ENCODE measurements at regions not wholly inside any gene's neighbourhood (a gene's known extent, or its start where the extent isn't known, plus 50 kb on each side); places are given as distances from the start of the nearest gene placed in this dataset.
"Not testable (repeated sequence)": the region's sequence is repeated elsewhere in the genome, so short reads cannot be mapped to it uniquely, and the experiment has no call there.

DNA sequence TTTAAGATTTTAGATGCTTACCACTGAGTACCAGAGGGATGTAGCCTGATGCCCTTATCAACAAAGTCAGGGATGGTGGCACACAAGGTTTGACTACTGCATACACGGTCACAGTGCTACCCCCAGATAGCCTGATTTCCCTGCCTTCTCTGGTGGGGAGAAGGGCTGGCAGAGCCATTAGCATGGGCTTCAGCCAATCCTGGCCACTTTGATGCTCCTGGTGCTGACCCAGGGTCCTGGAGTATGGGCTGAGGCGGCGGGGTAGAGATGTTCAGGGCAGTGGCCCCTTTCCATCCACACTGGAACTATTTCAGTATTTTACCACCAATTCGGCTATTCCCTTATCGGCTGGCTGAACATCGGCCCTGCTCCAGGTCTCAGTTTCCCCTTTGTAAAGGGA lies 83.2 kb downstream of the POTEB3 start:
- not testable (repeated sequence) for H3K9ac ChIP-seq (ENCODE audit: low read length); H2AFZ ChIP-seq (ENCODE audit: low read length); H3K9me2 ChIP-seq (replicated peaks; ENCODE audit: insufficient read depth, low read length); H3K4me3 ChIP-seq (ENCODE audit: low read length); DNase-seq; H3K79me2 ChIP-seq (ENCODE audit: low read length); H3K9me3 ChIP-seq (replicated peaks; ENCODE audit: insufficient read depth, low read length); H3F3A ChIP-seq (ENCODE audit: insufficient read depth, low read length); H3K4me2 ChIP-seq (ENCODE audit: low read depth, low read length); H3K27ac ChIP-seq (ENCODE audit: low read length); H3K27me3 ChIP-seq (replicated peaks; ENCODE audit: insufficient read depth, low read length); H3K36me3 ChIP-seq (replicated peaks; ENCODE audit: insufficient read depth, low read length); H4K20me1 ChIP-seq (ENCODE audit: insufficient read depth, low read length); H3K4me1 ChIP-seq (ENCODE audit: low read length)

DNA sequence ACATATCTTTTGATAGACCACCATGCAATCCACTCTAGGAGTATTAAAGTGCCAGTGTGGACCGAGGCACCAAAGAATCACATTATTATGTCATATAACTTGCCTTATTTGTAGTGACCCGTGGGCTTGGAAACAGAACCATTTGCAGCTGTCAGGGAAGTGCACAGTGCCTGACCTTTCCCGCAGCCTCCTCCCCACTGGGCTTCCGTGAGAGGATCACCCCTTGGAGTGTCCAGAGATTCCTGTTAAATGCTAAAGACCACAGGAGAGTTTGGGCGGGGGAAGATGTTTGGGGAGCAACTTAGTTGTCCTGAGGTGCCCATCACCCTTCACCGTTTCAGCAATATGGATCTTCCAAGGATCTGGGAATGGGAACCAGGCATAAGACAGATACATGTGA lies 84.4 kb downstream of the POTEB3 start:
- not testable (repeated sequence) for H3K9me2 ChIP-seq (replicated peaks; ENCODE audit: insufficient read depth, low read length); H4K20me1 ChIP-seq (ENCODE audit: insufficient read depth, low read length); H3K4me3 ChIP-seq (ENCODE audit: low read length)

DNA sequence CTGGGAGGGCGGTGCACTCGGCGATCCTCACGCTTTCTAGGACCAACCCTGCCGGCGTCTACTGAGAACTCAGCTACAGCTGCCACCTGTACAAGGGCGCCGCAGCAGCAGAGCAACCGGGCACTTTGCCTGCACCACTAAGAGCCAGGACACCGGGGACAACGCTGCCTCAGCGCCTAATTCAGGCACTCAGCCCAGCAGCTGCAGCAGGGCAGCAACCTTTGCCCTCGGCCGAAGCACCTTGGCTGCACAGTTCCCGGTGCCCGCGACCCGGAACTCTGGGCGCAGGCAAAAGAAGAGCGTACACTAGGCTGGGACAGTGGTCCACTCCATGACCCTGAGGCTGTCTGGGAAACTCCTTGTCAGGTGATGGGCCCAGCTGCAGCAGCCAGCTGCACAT lies 85.7 kb downstream of the POTEB3 start:
- H4K20me1 ChIP-seq (ENCODE audit: insufficient read depth, low read length); H3K4me3 ChIP-seq (ENCODE audit: low read length); H3K4me1 ChIP-seq (ENCODE audit: low read length); H3K4me2 ChIP-seq (ENCODE audit: low read depth, low read length); H3F3A ChIP-seq (ENCODE audit: insufficient read depth, low read length); H3K9me3 ChIP-seq (replicated peaks; ENCODE audit: insufficient read depth, low read length); H3K79me2 ChIP-seq (ENCODE audit: low read length); H3K9me2 ChIP-seq (replicated peaks; ENCODE audit: insufficient read depth, low read length); DNase-seq; H3K9ac ChIP-seq (ENCODE audit: low read length); H3K36me3 ChIP-seq (replicated peaks; ENCODE audit: insufficient read depth, low read length); H3K27me3 ChIP-seq (replicated peaks; ENCODE audit: insufficient read depth, low read length); H2AFZ ChIP-seq (ENCODE audit: low read length); H3K27ac ChIP-seq (ENCODE audit: low read length): not testable (repeated sequence)

More for the DNA sequence above, 84.4 kb downstream of the POTEB3 start:
- not testable (repeated sequence) for H3K4me1 ChIP-seq (ENCODE audit: low read length); H2AFZ ChIP-seq (ENCODE audit: low read length); H3K79me2 ChIP-seq (ENCODE audit: low read length); H3K9me3 ChIP-seq (replicated peaks; ENCODE audit: insufficient read depth, low read length); H3K27ac ChIP-seq (ENCODE audit: low read length); H3K9ac ChIP-seq (ENCODE audit: low read length); H3F3A ChIP-seq (ENCODE audit: insufficient read depth, low read length); DNase-seq; H3K4me2 ChIP-seq (ENCODE audit: low read depth, low read length); H3K27me3 ChIP-seq (replicated peaks; ENCODE audit: insufficient read depth, low read length); H3K36me3 ChIP-seq (replicated peaks; ENCODE audit: insufficient read depth, low read length)

DNA sequence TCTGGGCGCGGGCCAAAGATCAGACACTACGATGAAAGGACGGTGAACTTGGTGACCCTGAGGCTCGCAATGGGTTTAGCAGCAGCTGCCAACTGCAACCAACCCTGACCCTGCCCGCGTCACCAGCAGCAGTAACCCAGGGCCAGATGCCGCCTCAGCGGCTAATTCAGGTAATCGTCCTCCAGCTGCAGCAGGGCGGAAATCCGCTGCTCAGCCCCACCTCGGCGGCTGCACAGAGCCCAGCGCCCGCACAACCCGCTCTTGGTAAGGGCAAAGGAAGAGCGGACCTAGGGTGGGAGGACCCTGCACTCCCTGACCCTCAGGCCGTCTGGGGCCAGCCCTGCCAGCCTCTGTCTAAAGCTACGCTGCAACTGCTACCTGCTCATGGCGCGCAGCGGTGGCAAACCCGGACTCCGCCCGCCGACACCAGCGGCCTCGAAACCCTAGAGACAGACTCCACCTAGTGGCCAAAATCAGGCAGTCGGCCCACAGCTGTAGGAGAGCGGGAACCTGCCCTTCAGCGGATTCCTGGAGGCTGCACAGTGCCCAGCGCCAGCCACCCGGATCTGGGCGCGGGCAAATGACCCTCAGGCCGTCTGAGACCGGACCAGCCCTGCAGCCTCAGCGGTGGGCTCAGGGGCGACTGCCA lies 87.5 kb downstream of the POTEB3 start:
- H3K9me3 ChIP-seq (replicated peaks; ENCODE audit: insufficient read depth, low read length); H3K27ac ChIP-seq (ENCODE audit: low read length); H3K36me3 ChIP-seq (replicated peaks; ENCODE audit: insufficient read depth, low read length); H3K79me2 ChIP-seq (ENCODE audit: low read length); H3K4me2 ChIP-seq (ENCODE audit: low read depth, low read length); H3K9ac ChIP-seq (ENCODE audit: low read length); H3K9me2 ChIP-seq (replicated peaks; ENCODE audit: insufficient read depth, low read length); H3K4me3 ChIP-seq (ENCODE audit: low read length); DNase-seq; H3K27me3 ChIP-seq (replicated peaks; ENCODE audit: insufficient read depth, low read length); H3K4me1 ChIP-seq (ENCODE audit: low read length); H2AFZ ChIP-seq (ENCODE audit: low read length); H3F3A ChIP-seq (ENCODE audit: insufficient read depth, low read length); H4K20me1 ChIP-seq (ENCODE audit: insufficient read depth, low read length): not testable (repeated sequence)

DNA sequence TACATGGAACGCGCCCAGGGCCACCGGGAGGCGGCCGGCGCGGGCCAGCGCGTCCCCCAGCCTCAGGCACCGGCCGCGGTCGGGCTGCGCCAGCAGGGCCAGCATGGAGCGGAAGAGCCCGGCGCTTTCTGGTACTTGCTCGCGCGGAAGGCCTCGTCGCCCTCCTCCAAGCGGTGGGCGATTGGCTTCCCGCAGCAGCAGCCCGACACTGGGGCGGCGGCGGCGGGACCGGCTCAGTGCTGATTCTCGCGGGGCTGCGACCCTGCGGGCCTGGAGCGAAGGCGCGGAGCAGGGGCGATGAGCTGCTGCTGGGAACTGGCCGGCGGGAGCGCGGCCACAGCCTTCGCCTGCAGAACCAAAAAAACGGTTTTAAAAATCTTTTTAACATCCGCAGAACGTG lies 95.3 kb downstream of the POTEB3 start:
- H3K9ac ChIP-seq (ENCODE audit: low read length); H2AFZ ChIP-seq (ENCODE audit: low read length); DNase-seq; H3F3A ChIP-seq (ENCODE audit: insufficient read depth, low read length); H4K20me1 ChIP-seq (ENCODE audit: insufficient read depth, low read length); H3K27ac ChIP-seq (ENCODE audit: low read length); H3K36me3 ChIP-seq (replicated peaks; ENCODE audit: insufficient read depth, low read length); H3K4me1 ChIP-seq (ENCODE audit: low read length); H3K4me3 ChIP-seq (ENCODE audit: low read length); H3K79me2 ChIP-seq (ENCODE audit: low read length); H3K4me2 ChIP-seq (ENCODE audit: low read depth, low read length); H3K27me3 ChIP-seq (replicated peaks; ENCODE audit: insufficient read depth, low read length); H3K9me3 ChIP-seq (replicated peaks; ENCODE audit: insufficient read depth, low read length); H3K9me2 ChIP-seq (replicated peaks; ENCODE audit: insufficient read depth, low read length): not testable (repeated sequence)

DNA sequence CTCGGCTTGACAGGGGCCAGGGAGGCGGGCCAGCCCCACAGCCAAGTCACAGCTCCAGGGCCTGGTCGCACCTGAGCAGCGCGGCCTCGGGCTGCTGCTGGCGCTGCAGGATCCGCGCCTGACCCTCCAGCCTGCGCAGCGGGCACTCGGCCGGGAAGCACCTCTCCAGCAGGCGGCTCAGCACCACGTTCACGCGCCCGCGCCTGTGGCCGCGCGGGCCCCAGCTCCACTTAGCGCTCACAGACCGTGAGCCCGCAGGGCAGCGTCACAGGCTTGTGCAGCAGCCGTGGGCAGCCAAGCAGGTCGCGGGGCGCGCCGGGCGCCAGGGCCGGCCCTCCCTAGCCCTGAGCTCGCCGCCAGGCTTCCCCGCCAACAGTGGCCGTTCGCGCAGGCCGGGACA lies 95.8 kb downstream of the POTEB3 start:
- not testable (repeated sequence) for H3K36me3 ChIP-seq (replicated peaks; ENCODE audit: insufficient read depth, low read length); H3K4me3 ChIP-seq (ENCODE audit: low read length); DNase-seq; H3K27me3 ChIP-seq (replicated peaks; ENCODE audit: insufficient read depth, low read length); H3K9ac ChIP-seq (ENCODE audit: low read length); H3K4me1 ChIP-seq (ENCODE audit: low read length); H3K4me2 ChIP-seq (ENCODE audit: low read depth, low read length); H2AFZ ChIP-seq (ENCODE audit: low read length); H3K9me2 ChIP-seq (replicated peaks; ENCODE audit: insufficient read depth, low read length); H4K20me1 ChIP-seq (ENCODE audit: insufficient read depth, low read length); H3K9me3 ChIP-seq (replicated peaks; ENCODE audit: insufficient read depth, low read length); H3K79me2 ChIP-seq (ENCODE audit: low read length); H3K27ac ChIP-seq (ENCODE audit: low read length); H3F3A ChIP-seq (ENCODE audit: insufficient read depth, low read length)

DNA sequence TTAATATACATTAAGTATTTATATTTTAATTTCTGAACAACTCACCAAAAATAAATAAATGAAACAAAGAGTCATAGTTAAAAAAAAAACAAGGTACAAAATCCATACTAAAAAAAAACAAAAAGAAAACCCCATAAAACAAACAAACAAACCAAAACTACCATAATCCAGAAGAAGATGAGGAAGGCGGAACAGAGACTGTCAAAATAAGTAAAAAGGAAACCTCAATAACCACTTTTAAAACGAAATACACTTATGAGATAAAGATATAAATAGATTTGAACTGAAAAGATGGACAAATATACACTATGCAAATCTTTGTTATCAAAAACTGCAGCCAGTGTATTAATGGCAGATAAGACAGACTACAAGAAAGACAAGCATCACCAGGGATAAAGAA lies 103.3 kb downstream of the POTEB3 start:
- not testable (repeated sequence) for H3K36me3 ChIP-seq (replicated peaks; ENCODE audit: insufficient read depth, low read length); DNase-seq; H3F3A ChIP-seq (ENCODE audit: insufficient read depth, low read length)

DNA sequence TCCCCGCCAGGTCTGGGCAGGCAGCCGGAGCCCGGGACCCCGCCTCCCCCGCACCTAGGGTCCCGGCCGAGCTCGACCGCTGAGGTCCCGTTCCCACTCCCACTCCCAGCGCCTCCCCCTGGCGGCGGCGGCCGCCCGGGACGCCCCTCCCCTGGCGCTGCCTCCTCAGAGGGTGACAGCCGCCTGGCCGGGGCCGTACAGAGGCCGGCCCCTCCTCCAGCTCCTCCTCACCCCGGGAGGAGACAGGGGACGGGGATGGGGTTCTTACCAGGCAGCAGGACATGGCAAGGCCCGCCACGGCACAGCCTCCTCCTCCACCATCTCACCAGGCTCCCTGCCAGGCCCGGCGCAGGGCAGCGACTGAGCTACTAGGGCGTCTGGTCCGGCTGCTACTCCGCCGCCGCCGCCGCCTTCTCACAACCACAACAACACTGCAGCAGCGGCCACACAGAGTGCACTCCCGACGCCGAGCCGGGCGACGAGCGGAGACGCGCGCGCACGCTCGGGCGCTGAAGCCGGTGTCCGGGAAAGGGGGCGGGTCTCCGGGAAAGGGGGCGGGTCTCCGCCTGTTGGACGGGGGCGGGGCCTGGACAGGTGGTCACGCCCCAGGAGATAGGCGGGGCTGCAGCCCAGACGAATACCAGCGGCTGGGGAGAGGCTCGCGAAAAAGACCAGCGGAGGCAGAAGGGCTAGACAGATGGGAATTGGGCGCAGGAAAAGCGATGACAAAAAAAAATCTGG lies 115.4 kb downstream of the POTEB3 start:
- not testable (repeated sequence) for H2AFZ ChIP-seq (ENCODE audit: low read length); H3K4me1 ChIP-seq (ENCODE audit: low read length); H3K9me3 ChIP-seq (replicated peaks; ENCODE audit: insufficient read depth, low read length); H3K9me2 ChIP-seq (replicated peaks; ENCODE audit: insufficient read depth, low read length); H3K27ac ChIP-seq (ENCODE audit: low read length); H3K4me3 ChIP-seq (ENCODE audit: low read length); H3K27me3 ChIP-seq (replicated peaks; ENCODE audit: insufficient read depth, low read length); DNase-seq; H3K4me2 ChIP-seq (ENCODE audit: low read depth, low read length); H3K79me2 ChIP-seq (ENCODE audit: low read length); H4K20me1 ChIP-seq (ENCODE audit: insufficient read depth, low read length); H3K9ac ChIP-seq (ENCODE audit: low read length); H3K36me3 ChIP-seq (replicated peaks; ENCODE audit: insufficient read depth, low read length); H3F3A ChIP-seq (ENCODE audit: insufficient read depth, low read length)

More for the DNA sequence above, 103.3 kb downstream of the POTEB3 start:
- H3K9ac ChIP-seq (ENCODE audit: low read length); H3K27me3 ChIP-seq (replicated peaks; ENCODE audit: insufficient read depth, low read length); H3K4me2 ChIP-seq (ENCODE audit: low read depth, low read length); H4K20me1 ChIP-seq (ENCODE audit: insufficient read depth, low read length); H3K4me1 ChIP-seq (ENCODE audit: low read length); H3K9me3 ChIP-seq (replicated peaks; ENCODE audit: insufficient read depth, low read length); H3K4me3 ChIP-seq (ENCODE audit: low read length); H3K79me2 ChIP-seq (ENCODE audit: low read length); H2AFZ ChIP-seq (ENCODE audit: low read length); H3K27ac ChIP-seq (ENCODE audit: low read length); H3K9me2 ChIP-seq (replicated peaks; ENCODE audit: insufficient read depth, low read length): not testable (repeated sequence)

Data from MM.1S (cell line).